ENCODE measurements at regions not wholly inside any gene's neighbourhood (a gene's known extent, or its start where the extent isn't known, plus 50 kb on each side); places are given as distances from the start of the nearest gene placed in this dataset.

DNA sequence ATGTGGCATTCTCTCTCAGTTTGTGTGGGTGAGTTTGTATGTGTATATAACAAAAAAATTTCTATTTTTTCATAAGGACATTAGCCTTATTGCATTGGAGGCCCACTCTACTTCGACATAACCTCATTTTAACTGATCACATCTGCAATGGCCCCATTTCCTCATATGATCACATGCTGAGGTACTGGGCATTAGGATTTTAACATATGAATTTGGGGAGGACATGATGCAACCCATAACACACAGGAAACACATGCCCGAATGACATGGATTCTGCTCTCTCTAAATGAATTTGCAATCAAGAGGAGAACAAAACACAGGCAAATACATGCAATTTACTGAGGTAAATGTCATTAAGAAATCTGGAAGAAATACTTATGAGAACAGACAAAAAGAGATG lies 92.1 kb upstream of the COX7C start:
- TF ChIP-seq, protein P1, sequence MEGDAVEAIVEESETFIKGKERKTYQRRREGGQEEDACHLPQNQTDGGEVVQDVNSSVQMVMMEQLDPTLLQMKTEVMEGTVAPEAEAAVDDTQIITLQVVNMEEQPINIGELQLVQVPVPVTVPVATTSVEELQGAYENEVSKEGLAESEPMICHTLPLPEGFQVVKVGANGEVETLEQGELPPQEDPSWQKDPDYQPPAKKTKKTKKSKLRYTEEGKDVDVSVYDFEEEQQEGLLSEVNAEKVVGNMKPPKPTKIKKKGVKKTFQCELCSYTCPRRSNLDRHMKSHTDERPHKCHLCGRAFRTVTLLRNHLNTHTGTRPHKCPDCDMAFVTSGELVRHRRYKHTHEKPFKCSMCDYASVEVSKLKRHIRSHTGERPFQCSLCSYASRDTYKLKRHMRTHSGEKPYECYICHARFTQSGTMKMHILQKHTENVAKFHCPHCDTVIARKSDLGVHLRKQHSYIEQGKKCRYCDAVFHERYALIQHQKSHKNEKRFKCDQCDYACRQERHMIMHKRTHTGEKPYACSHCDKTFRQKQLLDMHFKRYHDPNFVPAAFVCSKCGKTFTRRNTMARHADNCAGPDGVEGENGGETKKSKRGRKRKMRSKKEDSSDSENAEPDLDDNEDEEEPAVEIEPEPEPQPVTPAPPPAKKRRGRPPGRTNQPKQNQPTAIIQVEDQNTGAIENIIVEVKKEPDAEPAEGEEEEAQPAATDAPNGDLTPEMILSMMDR (IDR thresholded peaks at IDR 0.05) = no peak
- TF ChIP-seq POLR2A (IDR thresholded peaks at IDR 0.05) (no peak), EP300 (IDR thresholded peaks at IDR 0.05) (no peak)

Data from gastroesophageal sphincter (tissue), 3 donors.